HepG2 (cell line): ENCODE measurements at regions not wholly inside any gene's neighbourhood (a gene's known extent, or its start where the extent isn't known, plus 50 kb on each side); places are given as distances from the start of the nearest gene placed in this dataset.

ENCODE experiments used
- CHCHD3 ChIP-seq: sonication (generic); formaldehyde crosslinking; IDR thresholded peaks from 2 replicates; pipeline ENCODE4 v1.8.0; 2022; ENCODE audit warnings: mild to moderate bottlenecking, missing genetic modification reagents, moderate library complexity
- EHMT2 ChIP-seq: fragments of 200-600 bp; sonication (generic); IDR thresholded peaks from 2 replicates; pipeline ENCODE4 v1.7.0; 2017; ENCODE audit warnings: antibody characterized with exemption, low read depth, low read length, borderline replicate concordance
- GATA4 ChIP-seq: sonication (generic); IDR thresholded peaks from 2 replicates; pipeline ENCODE4 v1.6.1; 2016; ENCODE audit warnings: antibody characterized with exemption, low read depth, borderline replicate concordance
- GTF3A ChIP-seq: sonication (generic); formaldehyde crosslinking; conservative IDR thresholded peaks from 2 replicates; pipeline ENCODE4 v1.4.0; 2020; ENCODE audit warnings: mild to moderate bottlenecking, missing genetic modification reagents
- KAT2B ChIP-seq: fragments of 150-350 bp; IDR thresholded peaks from 2 replicates; pipeline ENCODE4 v1.6.1; 2014; ENCODE audit warnings: low read depth, low read length, borderline replicate concordance
- MAX ChIP-seq: IDR thresholded peaks from 2 replicates; pipeline ENCODE4 v1.6.1; 2012; ENCODE audit warnings: inconsistent platforms
- NCOA2 ChIP-seq: sonication (generic); formaldehyde crosslinking; IDR thresholded peaks from 2 replicates; pipeline ENCODE4 v1.8.0; 2022; ENCODE audit warnings: inconsistent platforms
- NFIC ChIP-seq: IDR thresholded peaks from 2 replicates; pipeline ENCODE4 v1.6.1; 2012; ENCODE audit warnings: mild to moderate bottlenecking, low read length, inconsistent platforms
- SSRP1 ChIP-seq: IDR thresholded peaks from 2 replicates; pipeline ENCODE4 v1.6.1; 2016; ENCODE audit warnings: control low read depth
- TMF1 ChIP-seq: sonication (generic); formaldehyde crosslinking; IDR thresholded peaks from 2 replicates; pipeline ENCODE4 v1.8.1; 2022; ENCODE audit warnings: low read depth, missing genetic modification reagents
- TF ChIP-seq, protein P1 (sequence below): IDR thresholded peaks from 2 replicates; pipeline ENCODE4 v1.6.1; 2016; ENCODE audit warnings: low read depth
- TF ChIP-seq, protein P2 (sequence below): sonication (generic); formaldehyde crosslinking; IDR thresholded peaks from one replicate; pipeline ENCODE4 v1.5.1; 2020; ENCODE audit warnings: mild to moderate bottlenecking, missing genetic modification reagents; ENCODE audit errors: not compliant biosample characterization
- TF ChIP-seq, protein P3 (sequence below): IDR thresholded peaks from 2 replicates; pipeline ENCODE4 v1.6.1; 2016; ENCODE audit warnings: missing compliant biosample characterization, missing genetic modification reagents, borderline replicate concordance
- TF ChIP-seq, protein P4 (sequence below): sonication (generic); formaldehyde crosslinking; IDR thresholded peaks from 2 replicates; pipeline ENCODE4 v1.4.0; 2020; ENCODE audit warnings: missing genetic modification reagents
- TF ChIP-seq, protein P5 (sequence below): sonication (generic); formaldehyde crosslinking; IDR thresholded peaks from 2 replicates; pipeline ENCODE4 v1.4.0; 2020; ENCODE audit warnings: missing genetic modification reagents

- TF ChIP-seq, protein P1, sequence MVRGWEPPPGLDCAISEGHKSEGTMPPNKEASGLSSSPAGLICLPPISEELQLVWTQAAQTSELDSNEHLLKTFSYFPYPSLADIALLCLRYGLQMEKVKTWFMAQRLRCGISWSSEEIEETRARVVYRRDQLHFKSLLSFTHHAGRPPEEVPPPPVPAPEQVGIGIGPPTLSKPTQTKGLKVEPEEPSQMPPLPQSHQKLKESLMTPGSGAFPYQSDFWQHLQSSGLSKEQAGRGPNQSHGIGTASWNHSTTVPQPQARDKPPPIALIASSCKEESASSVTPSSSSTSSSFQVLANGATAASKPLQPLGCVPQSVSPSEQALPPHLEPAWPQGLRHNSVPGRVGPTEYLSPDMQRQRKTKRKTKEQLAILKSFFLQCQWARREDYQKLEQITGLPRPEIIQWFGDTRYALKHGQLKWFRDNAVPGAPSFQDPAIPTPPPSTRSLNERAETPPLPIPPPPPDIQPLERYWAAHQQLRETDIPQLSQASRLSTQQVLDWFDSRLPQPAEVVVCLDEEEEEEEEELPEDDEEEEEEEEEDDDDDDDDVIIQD, result no peak
- TF ChIP-seq EHMT2 (no peak), NFIC (no peak), NCOA2 (CRISPR knock-in tag) (no peak), TMF1 (no peak), MAX (no peak), SSRP1 (CRISPR knock-in tag) (no peak), GTF3A (CRISPR knock-in tag) (no peak), KAT2B (no peak), CHCHD3 (CRISPR knock-in tag) (no peak), GATA4 (no peak)
- TF ChIP-seq, protein P2, sequence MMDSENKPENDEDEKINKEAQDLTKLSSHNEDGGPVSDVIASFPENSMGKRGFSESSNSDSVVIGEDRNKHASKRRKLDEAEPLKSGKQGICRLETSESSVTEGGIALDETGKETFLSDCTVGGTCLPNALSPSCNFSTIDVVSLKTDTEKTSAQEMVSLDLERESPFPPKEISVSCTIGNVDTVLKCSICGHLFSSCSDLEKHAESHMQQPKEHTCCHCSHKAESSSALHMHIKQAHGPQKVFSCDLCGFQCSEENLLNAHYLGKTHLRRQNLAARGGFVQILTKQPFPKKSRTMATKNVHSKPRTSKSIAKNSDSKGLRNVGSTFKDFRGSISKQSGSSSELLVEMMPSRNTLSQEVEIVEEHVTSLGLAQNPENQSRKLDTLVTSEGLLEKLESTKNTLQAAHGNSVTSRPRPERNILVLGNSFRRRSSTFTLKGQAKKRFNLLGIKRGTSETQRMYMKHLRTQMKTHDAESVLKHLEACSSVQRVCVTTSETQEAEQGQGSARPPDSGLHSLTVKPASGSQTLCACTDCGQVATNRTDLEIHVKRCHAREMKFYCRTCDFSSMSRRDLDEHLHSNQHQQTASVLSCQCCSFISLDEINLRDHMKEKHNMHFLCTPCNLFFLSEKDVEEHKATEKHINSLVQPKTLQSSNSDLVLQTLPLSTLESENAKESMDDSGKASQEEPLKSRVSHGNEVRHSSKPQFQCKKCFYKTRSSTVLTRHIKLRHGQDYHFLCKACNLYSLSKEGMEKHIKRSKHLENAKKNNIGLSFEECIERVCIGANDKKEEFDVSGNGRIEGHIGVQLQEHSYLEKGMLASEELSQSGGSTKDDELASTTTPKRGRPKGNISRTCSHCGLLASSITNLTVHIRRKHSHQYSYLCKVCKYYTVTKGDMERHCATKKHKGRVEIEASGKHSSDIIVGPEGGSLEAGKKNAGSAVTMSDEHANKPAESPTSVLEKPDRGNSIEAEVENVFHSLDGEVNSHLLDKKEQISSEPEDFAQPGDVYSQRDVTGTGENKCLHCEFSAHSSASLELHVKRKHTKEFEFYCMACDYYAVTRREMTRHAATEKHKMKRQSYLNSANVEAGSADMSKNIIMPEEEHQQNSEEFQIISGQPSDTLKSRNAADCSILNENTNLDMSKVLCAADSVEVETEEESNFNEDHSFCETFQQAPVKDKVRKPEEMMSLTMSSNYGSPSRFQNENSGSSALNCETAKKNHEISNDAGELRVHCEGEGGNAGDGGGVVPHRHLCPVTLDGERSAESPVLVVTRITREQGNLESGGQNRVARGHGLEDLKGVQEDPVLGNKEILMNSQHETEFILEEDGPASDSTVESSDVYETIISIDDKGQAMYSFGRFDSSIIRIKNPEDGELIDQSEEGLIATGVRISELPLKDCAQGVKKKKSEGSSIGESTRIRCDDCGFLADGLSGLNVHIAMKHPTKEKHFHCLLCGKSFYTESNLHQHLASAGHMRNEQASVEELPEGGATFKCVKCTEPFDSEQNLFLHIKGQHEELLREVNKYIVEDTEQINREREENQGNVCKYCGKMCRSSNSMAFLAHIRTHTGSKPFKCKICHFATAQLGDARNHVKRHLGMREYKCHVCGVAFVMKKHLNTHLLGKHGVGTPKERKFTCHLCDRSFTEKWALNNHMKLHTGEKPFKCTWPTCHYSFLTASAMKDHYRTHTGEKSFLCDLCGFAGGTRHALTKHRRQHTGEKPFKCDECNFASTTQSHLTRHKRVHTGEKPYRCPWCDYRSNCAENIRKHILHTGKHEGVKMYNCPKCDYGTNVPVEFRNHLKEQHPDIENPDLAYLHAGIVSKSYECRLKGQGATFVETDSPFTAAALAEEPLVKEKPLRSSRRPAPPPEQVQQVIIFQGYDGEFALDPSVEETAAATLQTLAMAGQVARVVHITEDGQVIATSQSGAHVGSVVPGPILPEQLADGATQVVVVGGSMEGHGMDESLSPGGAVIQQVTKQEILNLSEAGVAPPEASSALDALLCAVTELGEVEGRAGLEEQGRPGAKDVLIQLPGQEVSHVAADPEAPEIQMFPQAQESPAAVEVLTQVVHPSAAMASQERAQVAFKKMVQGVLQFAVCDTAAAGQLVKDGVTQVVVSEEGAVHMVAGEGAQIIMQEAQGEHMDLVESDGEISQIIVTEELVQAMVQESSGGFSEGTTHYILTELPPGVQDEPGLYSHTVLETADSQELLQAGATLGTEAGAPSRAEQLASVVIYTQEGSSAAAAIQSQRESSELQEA, result no peak
- TF ChIP-seq, protein P3, sequence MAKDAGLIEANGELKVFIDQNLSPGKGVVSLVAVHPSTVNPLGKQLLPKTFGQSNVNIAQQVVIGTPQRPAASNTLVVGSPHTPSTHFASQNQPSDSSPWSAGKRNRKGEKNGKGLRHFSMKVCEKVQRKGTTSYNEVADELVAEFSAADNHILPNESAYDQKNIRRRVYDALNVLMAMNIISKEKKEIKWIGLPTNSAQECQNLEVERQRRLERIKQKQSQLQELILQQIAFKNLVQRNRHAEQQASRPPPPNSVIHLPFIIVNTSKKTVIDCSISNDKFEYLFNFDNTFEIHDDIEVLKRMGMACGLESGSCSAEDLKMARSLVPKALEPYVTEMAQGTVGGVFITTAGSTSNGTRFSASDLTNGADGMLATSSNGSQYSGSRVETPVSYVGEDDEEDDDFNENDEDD (CRISPR knock-in tag), result no peak
- TF ChIP-seq, protein P4, sequence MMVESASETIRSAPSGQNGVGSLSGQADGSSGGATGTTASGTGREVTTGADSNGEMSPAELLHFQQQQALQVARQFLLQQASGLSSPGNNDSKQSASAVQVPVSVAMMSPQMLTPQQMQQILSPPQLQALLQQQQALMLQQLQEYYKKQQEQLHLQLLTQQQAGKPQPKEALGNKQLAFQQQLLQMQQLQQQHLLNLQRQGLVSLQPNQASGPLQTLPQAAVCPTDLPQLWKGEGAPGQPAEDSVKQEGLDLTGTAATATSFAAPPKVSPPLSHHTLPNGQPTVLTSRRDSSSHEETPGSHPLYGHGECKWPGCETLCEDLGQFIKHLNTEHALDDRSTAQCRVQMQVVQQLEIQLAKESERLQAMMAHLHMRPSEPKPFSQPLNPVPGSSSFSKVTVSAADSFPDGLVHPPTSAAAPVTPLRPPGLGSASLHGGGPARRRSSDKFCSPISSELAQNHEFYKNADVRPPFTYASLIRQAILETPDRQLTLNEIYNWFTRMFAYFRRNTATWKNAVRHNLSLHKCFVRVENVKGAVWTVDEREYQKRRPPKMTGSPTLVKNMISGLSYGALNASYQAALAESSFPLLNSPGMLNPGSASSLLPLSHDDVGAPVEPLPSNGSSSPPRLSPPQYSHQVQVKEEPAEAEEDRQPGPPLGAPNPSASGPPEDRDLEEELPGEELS (CRISPR knock-in tag), result no peak
- TF ChIP-seq, protein P5, sequence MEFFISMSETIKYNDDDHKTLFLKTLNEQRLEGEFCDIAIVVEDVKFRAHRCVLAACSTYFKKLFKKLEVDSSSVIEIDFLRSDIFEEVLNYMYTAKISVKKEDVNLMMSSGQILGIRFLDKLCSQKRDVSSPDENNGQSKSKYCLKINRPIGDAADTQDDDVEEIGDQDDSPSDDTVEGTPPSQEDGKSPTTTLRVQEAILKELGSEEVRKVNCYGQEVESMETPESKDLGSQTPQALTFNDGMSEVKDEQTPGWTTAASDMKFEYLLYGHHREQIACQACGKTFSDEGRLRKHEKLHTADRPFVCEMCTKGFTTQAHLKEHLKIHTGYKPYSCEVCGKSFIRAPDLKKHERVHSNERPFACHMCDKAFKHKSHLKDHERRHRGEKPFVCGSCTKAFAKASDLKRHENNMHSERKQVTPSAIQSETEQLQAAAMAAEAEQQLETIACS (CRISPR knock-in tag), result no peak
Measured at GRCh38 chr9:129558063-129558550, 62.8 kb downstream of the C9orf50 start (continued).
